ENCODE measurements at regions not wholly inside any gene's neighbourhood (a gene's known extent, or its start where the extent isn't known, plus 50 kb on each side); places are given as distances from the start of the nearest gene placed in this dataset.

- DNase-seq (ENCODE audit: low read depth in 2 of 3, low spot score in 2 of 3) = no peak
Measured at GRCh38 chr11:106327637-106328036, 250.2 kb downstream of the AASDHPPT start.

- no peak for DNase-seq (ENCODE audit: low read depth in 2 of 3, low spot score in 2 of 3)
Measured at GRCh38 chr11:106329273-106330018, 252.0 kb downstream of the AASDHPPT start.

GRCh38 chr11:106331176-106331575 lies 253.7 kb downstream of the AASDHPPT start:
- DNase-seq (ENCODE audit: low read depth in 2 of 3, low spot score in 2 of 3) = no peak

GRCh38 chr11:106333678-106334077 lies 256.2 kb downstream of the AASDHPPT start:
- DNase-seq (ENCODE audit: low read depth in 2 of 3, low spot score in 2 of 3) = no peak

- DNase-seq (ENCODE audit: low read depth in 2 of 3, low spot score in 2 of 3) = no peak
Measured at GRCh38 chr11:106344394-106344793, 266.9 kb downstream of the AASDHPPT start.

GRCh38 chr11:106344966-106345365 lies 267.5 kb downstream of the AASDHPPT start:
- DNase-seq (ENCODE audit: low read depth in 2 of 3, low spot score in 2 of 3) = no peak

GRCh38 chr11:106353031-106353430 lies 275.6 kb downstream of the AASDHPPT start:
- no peak for DNase-seq (ENCODE audit: low read depth in 2 of 3, low spot score in 2 of 3)

- DNase-seq (ENCODE audit: low read depth in 2 of 3, low spot score in 2 of 3) = no peak
Measured at GRCh38 chr11:106369224-106369623, 291.8 kb downstream of the AASDHPPT start.

GRCh38 chr11:106378513-106379179 lies 301.2 kb downstream of the AASDHPPT start:
- DNase-seq (ENCODE audit: low read depth in 2 of 3, low spot score in 2 of 3) = no peak

- no peak for DNase-seq (ENCODE audit: low read depth in 2 of 3, low spot score in 2 of 3)
Measured at GRCh38 chr11:106379265-106379664, 301.8 kb downstream of the AASDHPPT start.

- no peak for DNase-seq (ENCODE audit: low read depth in 2 of 3, low spot score in 2 of 3)
Measured at GRCh38 chr11:106379712-106380111, 302.2 kb downstream of the AASDHPPT start.

GRCh38 chr11:106381895-106382294 lies 304.4 kb downstream of the AASDHPPT start:
- no peak for DNase-seq (ENCODE audit: low read depth in 2 of 3, low spot score in 2 of 3)

- DNase-seq (ENCODE audit: low read depth in 2 of 3, low spot score in 2 of 3) = no peak
Measured at GRCh38 chr11:106384429-106384828, 307.0 kb downstream of the AASDHPPT start.

- no peak for DNase-seq (ENCODE audit: low read depth in 2 of 3, low spot score in 2 of 3)
Measured at GRCh38 chr11:106386519-106386918, 309.1 kb downstream of the AASDHPPT start.

- DNase-seq (ENCODE audit: low read depth in 2 of 3, low spot score in 2 of 3) = no peak
Measured at GRCh38 chr11:106389101-106389500, 311.6 kb downstream of the AASDHPPT start.

- no peak for DNase-seq (ENCODE audit: low read depth in 2 of 3, low spot score in 2 of 3)
Measured at GRCh38 chr11:106390078-106390477, 312.6 kb downstream of the AASDHPPT start.

- DNase-seq (ENCODE audit: low read depth in 2 of 3, low spot score in 2 of 3) = no peak
Measured at GRCh38 chr11:106391771-106392420, 314.4 kb downstream of the AASDHPPT start.

GRCh38 chr11:106395716-106396349 lies 318.4 kb downstream of the AASDHPPT start:
- no peak for DNase-seq (ENCODE audit: low read depth in 2 of 3, low spot score in 2 of 3)

GRCh38 chr11:106397787-106398501 lies 320.5 kb downstream of the AASDHPPT start:
- no peak for DNase-seq (ENCODE audit: low read depth in 2 of 3, low spot score in 2 of 3)

GRCh38 chr11:106398502-106399075 lies 321.1 kb downstream of the AASDHPPT start:
- DNase-seq (ENCODE audit: low read depth in 2 of 3, low spot score in 2 of 3) = no peak

All from hematopoietic multipotent progenitor cell (in vitro differentiated cells).